Natural killer cell (primary cell): ENCODE measurements at regions not wholly inside any gene's neighbourhood (a gene's known extent, or its start where the extent isn't known, plus 50 kb on each side); places are given as distances from the start of the nearest gene placed in this dataset.
"Not testable (repeated sequence)": the region's sequence is repeated elsewhere in the genome, so short reads cannot be mapped to it uniquely, and the experiment has no call there.

Experiments used
- ATAC-seq, 3 donors: fragments of 150-1000 bp in 2 of 3; fragments of 200-7000 bp in 1 of 3; cut with Tn5 transposase; 1 replicate in 1 of 3; 2 replicates in 2 of 3; pipeline ENCODE4 v1.10.0; 2021; ENCODE audit warnings: mild to moderate bottlenecking in 2 of 3, moderate library complexity in 2 of 3
- DNase-seq, 2 donors: peaks; one replicate each; pipeline versions ENCODE4 v3.0.0 to v3.0.0-alpha.2; 2013 to 2021; ENCODE audit warnings: mixed read lengths in 1 of 2
- H3K27ac ChIP-seq: one replicate; pipeline ENCODE4 v1.5.1; 2013; ENCODE audit warnings: mild to moderate bottlenecking, low read length
- H3K27me3 ChIP-seq: one replicate; pipeline ENCODE4 v1.6.1; 2013; ENCODE audit warnings: low read length; ENCODE audit not compliant: control insufficient read depth, insufficient read depth
- H3K36me3 ChIP-seq: one replicate; pipeline ENCODE4 v1.6.1; 2013; ENCODE audit warnings: low read length; ENCODE audit not compliant: control insufficient read depth, insufficient read depth
- H3K4me1 ChIP-seq: one replicate; pipeline ENCODE4 v1.6.1; 2013; ENCODE audit warnings: low read length; ENCODE audit not compliant: control insufficient read depth, insufficient read depth
- H3K4me3 ChIP-seq: one replicate; pipeline ENCODE4 v1.5.1; 2013; ENCODE audit warnings: low read length
- H3K9me3 ChIP-seq: one replicate; pipeline ENCODE4 v1.6.1; 2013; ENCODE audit warnings: low read length; ENCODE audit not compliant: control insufficient read depth, insufficient read depth
- H3K27ac Mint-ChIP-seq, 2 donors: one replicate each; pipeline ENCODE4 v1.8.0; 2022; ENCODE audit warnings: mild to moderate bottlenecking in 2 of 2, mixed read lengths in 2 of 2, moderate library complexity in 1 of 2
- H3K27me3 Mint-ChIP-seq, 2 donors: one replicate each; pipeline ENCODE4 v1.8.0; 2022; ENCODE audit warnings: low read depth in 2 of 2, mixed read lengths in 2 of 2
- H3K36me3 Mint-ChIP-seq: one replicate; pipeline ENCODE4 v1.8.0; 2022; ENCODE audit warnings: mixed read lengths
- H3K4me1 Mint-ChIP-seq, 2 donors: one replicate each; pipeline ENCODE4 v1.8.0; 2022; ENCODE audit warnings: mixed read lengths in 2 of 2
- H3K4me3 Mint-ChIP-seq: one replicate; pipeline ENCODE4 v1.8.0; 2022; ENCODE audit warnings: mild to moderate bottlenecking, moderate library complexity, mixed read lengths
- H3K9me3 Mint-ChIP-seq, 2 donors: one replicate each; pipeline ENCODE4 v1.8.0; 2022; ENCODE audit warnings: mixed read lengths in 2 of 2
- WGBS: methylation state at CpG from one replicate; pipeline ENCODE4 v1.1.7; 2013; ENCODE audit warnings: missing lambda C conversion rate; ENCODE audit not compliant: insufficient coverage; 5-methylcytosine and 5-hydroxymethylcytosine counted together
- intact Hi-C: fragments of 100-400 bp; cut with micrococcal nuclease; formaldehyde crosslinking; loops from one replicate; pipeline ENCODE4 v1.14.2; 2022
- TF ChIP-seq, protein P1 (sequence below): fragments of 200-600 bp; IDR thresholded peaks from one replicate; pipeline ENCODE4 v1.8.0; 2022; ENCODE audit warnings: antibody characterized with exemption

DNA sequence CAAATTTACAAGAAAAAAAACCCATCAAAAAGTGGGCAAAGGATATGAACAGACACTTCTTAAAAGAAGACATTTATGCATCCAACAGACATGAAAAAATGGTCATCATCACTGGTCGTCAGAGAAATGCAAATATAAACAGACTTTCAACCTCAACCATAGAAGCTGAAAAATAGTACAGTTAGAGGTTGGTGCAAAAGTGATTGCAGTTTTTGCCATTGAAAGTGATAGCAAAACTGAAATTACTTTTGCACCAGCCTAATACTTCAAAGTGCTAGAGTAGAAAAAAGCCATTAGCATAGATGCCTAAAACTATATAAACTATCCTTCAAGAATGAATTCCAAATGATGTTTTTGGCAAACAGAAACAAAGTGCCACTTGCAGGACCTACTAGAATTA lies 365.8 kb upstream of the DPYD start:
- no peaks in the 10 kb centered on the region for H3K27me3 ChIP-seq
- ATAC-seq (no peak), DNase-seq (no peak)
- Mint-ChIP-seq H3K4me3 (no peak overlapping the region), H3K27me3 (no peaks in the 10 kb centered on the region), H3K9me3 (no peaks in the 10 kb centered on the region), H3K27ac (no peak overlapping the region), H3K36me3 (no peaks in the 10 kb centered on the region), H3K4me1 (peaks cover 0 to 8% of the 10 kb centered on the region in 2 donors)
- TF ChIP-seq, protein P1, sequence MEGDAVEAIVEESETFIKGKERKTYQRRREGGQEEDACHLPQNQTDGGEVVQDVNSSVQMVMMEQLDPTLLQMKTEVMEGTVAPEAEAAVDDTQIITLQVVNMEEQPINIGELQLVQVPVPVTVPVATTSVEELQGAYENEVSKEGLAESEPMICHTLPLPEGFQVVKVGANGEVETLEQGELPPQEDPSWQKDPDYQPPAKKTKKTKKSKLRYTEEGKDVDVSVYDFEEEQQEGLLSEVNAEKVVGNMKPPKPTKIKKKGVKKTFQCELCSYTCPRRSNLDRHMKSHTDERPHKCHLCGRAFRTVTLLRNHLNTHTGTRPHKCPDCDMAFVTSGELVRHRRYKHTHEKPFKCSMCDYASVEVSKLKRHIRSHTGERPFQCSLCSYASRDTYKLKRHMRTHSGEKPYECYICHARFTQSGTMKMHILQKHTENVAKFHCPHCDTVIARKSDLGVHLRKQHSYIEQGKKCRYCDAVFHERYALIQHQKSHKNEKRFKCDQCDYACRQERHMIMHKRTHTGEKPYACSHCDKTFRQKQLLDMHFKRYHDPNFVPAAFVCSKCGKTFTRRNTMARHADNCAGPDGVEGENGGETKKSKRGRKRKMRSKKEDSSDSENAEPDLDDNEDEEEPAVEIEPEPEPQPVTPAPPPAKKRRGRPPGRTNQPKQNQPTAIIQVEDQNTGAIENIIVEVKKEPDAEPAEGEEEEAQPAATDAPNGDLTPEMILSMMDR = no peak
- H3K4me3 ChIP-seq = no peak overlapping the region
- no CpG with 5 or more reads among the region's 1 CpG for WGBS
- intact Hi-C loops = no loop called here
- no peak overlapping the region for H3K27ac ChIP-seq
- H3K4me1 ChIP-seq = no peaks in the 10 kb centered on the region
- H3K9me3 ChIP-seq = no peaks in the 10 kb centered on the region
- no peaks in the 10 kb centered on the region for H3K36me3 ChIP-seq

- H3K27ac ChIP-seq, ATAC-seq, H3K4me3 Mint-ChIP-seq, H3K9me3 ChIP-seq, H3K36me3 Mint-ChIP-seq, intact Hi-C loops, H3K27me3 Mint-ChIP-seq, H3K36me3 ChIP-seq, H3K4me3 ChIP-seq, H3K9me3 Mint-ChIP-seq, H3K4me1 Mint-ChIP-seq, H3K4me1 ChIP-seq, H3K27me3 ChIP-seq, H3K27ac Mint-ChIP-seq, DNase-seq: not testable (repeated sequence)
- 42% methylated on average over 2 of the region's 2 CpGs for WGBS
Observed at GRCh38 chr1:98285286-98285685, 364.5 kb upstream of the DPYD start.

DNA sequence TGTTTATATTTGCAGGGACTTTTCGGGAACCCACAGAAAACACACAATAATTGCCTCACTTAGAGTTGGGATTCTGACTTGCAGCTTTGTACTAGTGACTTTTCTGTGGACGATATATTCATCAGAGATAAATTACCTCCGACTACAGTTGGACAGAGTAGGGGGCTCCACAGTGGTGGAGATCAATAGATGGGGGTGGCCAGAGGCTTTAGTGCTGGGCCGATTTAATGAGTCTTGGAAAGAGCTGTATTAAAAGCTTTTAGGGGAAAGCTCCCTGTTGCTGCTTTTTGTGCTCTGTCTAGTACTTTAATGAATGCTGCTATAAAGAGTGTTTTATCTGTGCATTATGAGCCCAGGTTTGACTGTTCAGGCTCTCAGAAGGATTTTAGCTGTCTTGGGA lies 359.2 kb upstream of the DPYD start:
- Histone ChIP-seq H3K36me3 (no peaks in the 10 kb centered on the region), H3K4me3 (no peak overlapping the region), H3K27me3 (no peaks in the 10 kb centered on the region), H3K4me1 (no peaks in the 10 kb centered on the region), H3K27ac (no peak overlapping the region), H3K9me3 (no peaks in the 10 kb centered on the region)
- Mint-ChIP-seq H3K4me1 (no peaks in the 10 kb centered on the region), H3K27ac (no peak overlapping the region), H3K9me3 (no peaks in the 10 kb centered on the region), H3K27me3 (no peaks in the 10 kb centered on the region), H3K4me3 (no peak overlapping the region), H3K36me3 (no peaks in the 10 kb centered on the region)
- WGBS = 92% methylated on average over 4 of the region's 4 CpGs
- no peak for ATAC-seq
- TF ChIP-seq, protein P1 = no peak
- no peak for DNase-seq
- intact Hi-C loops = no loop called here

DNA sequence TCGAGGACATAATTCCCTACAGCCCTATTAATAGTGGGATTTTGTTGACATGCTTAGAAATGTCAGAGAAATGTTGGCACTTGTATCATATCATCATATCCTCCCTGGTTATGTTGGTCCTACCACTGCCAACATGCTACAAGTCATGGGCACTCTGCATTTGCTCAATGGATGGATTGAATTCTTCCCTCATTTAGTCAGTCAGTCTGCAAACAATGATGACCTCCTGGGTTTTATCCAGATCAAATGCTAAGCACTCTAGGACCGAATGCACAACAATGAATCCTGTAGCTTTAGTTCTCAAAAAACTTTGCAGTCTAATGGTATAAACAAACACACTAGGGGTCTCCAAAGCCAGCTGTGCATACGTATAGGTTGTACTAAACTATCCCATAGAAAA lies 357.2 kb upstream of the DPYD start:
- Mint-ChIP-seq H3K36me3 (no peaks in the 10 kb centered on the region), H3K4me3 (no peak overlapping the region), H3K4me1 (no peaks in the 10 kb centered on the region), H3K27me3 (no peaks in the 10 kb centered on the region), H3K27ac (no peak overlapping the region), H3K9me3 (no peaks in the 10 kb centered on the region)
- H3K9me3 ChIP-seq = no peaks in the 10 kb centered on the region
- DNase-seq (no peak), ATAC-seq (no peak)
- TF ChIP-seq, protein P1 = no peak
- intact Hi-C loops = no loop called here
- H3K36me3 ChIP-seq = no peaks in the 10 kb centered on the region
- H3K4me1 ChIP-seq = no peaks in the 10 kb centered on the region
- no peak overlapping the region for H3K4me3 ChIP-seq
- H3K27ac ChIP-seq = no peak overlapping the region
- 87% methylated on average over 1 of the region's 3 CpGs for WGBS
- no peaks in the 10 kb centered on the region for H3K27me3 ChIP-seq
